WTC11 (cell line): ENCODE measurements at regions not wholly inside any gene's neighbourhood (a gene's known extent, or its start where the extent isn't known, plus 50 kb on each side); places are given as distances from the start of the nearest gene placed in this dataset.

ENCODE experiments used
- ATAC-seq: fragments of 200-7000 bp; cut with Tn5 transposase; 2 replicates; pipeline ENCODE4 v1.10.0; 2021; ENCODE audit warnings: mild to moderate bottlenecking, moderate library complexity
- CTCF ChIA-PET: fragments of 300-600 bp; sonication (Branson Sonifier 250); formaldehyde crosslinking; loops from one replicate; lab custom pipeline; 2021; ENCODE audit warnings: antibody characterized with exemption; lab: Charles Lee
- POLR2A ChIA-PET: fragments of 350-600 bp; sonication (Branson Sonifier 250); formaldehyde crosslinking; loops from one replicate; lab custom pipeline; 2021; ENCODE audit warnings: antibody characterized with exemption; lab: Charles Lee
- DNase-seq: peaks from one replicate; pipeline ENCODE4 v3.0.0; 2021; ENCODE audit warnings: low spot score
- H3K27ac Mint-ChIP-seq: 2 replicates; pipeline ENCODE4 v1.8.0; 2021; ENCODE audit warnings: mixed read lengths
- H3K27me3 Mint-ChIP-seq: 2 replicates; pipeline ENCODE4 v1.8.0; 2021; ENCODE audit warnings: low read depth, mild to moderate bottlenecking, moderate library complexity, mixed read lengths
- H3K36me3 Mint-ChIP-seq: 2 replicates; pipeline ENCODE4 v1.8.0; 2021; ENCODE audit warnings: mixed read lengths
- H3K4me1 Mint-ChIP-seq: 2 replicates; pipeline ENCODE4 v1.8.0; 2022; ENCODE audit warnings: mixed read lengths
- H3K4me3 Mint-ChIP-seq: 2 replicates; pipeline ENCODE4 v1.8.0; 2021; ENCODE audit warnings: mild to moderate bottlenecking, moderate library complexity, mixed read lengths
- H3K9me3 Mint-ChIP-seq: 2 replicates; pipeline ENCODE4 v1.8.0; 2021; ENCODE audit warnings: mixed read lengths
- AR ChIP-seq: fragments of 250-450 bp; sonication (Bioruptor Pico); IDR thresholded peaks from 2 replicates; pipeline ENCODE4 v1.9.0; 2021; ENCODE audit warnings: mild to moderate bottlenecking
- ATF1 ChIP-seq: sonication (generic); formaldehyde crosslinking; IDR thresholded peaks from 2 replicates; pipeline ENCODE4 v1.8.1; 2023; ENCODE audit warnings: mild to moderate bottlenecking, moderate library complexity, missing genetic modification reagents
- ATF3 ChIP-seq: sonication (generic); formaldehyde crosslinking; conservative IDR thresholded peaks from 2 replicates; pipeline ENCODE4 v1.8.1; 2022; ENCODE audit warnings: mild to moderate bottlenecking, missing genetic modification reagents
- ATF6 ChIP-seq: sonication (generic); formaldehyde crosslinking; IDR thresholded peaks from 2 replicates; pipeline ENCODE4 v1.8.1; 2023; ENCODE audit warnings: mild to moderate bottlenecking, missing genetic modification reagents
- CBFB ChIP-seq: sonication (generic); formaldehyde crosslinking; IDR thresholded peaks from 2 replicates; pipeline ENCODE4 v1.8.1; 2022; ENCODE audit warnings: mild to moderate bottlenecking, low read depth, missing genetic modification reagents
- E2F1 ChIP-seq: sonication (generic); formaldehyde crosslinking; IDR thresholded peaks from 2 replicates; pipeline ENCODE4 v1.8.0; 2022; ENCODE audit warnings: mild to moderate bottlenecking, missing genetic modification reagents
- E2F5 ChIP-seq: sonication (generic); formaldehyde crosslinking; IDR thresholded peaks from 2 replicates; pipeline ENCODE4 v1.8.1; 2022; ENCODE audit warnings: mild to moderate bottlenecking, moderate library complexity, missing genetic modification reagents
- ELF4 ChIP-seq: sonication (generic); formaldehyde crosslinking; IDR thresholded peaks from 2 replicates; pipeline ENCODE4 v1.8.1; 2022; ENCODE audit warnings: low read depth, mild to moderate bottlenecking, moderate library complexity, missing genetic modification reagents
- ETV6 ChIP-seq: sonication (generic); formaldehyde crosslinking; IDR thresholded peaks from 2 replicates; pipeline ENCODE4 v1.8.1; 2022; ENCODE audit warnings: mild to moderate bottlenecking, missing genetic modification reagents
- FOXJ3 ChIP-seq: sonication (generic); formaldehyde crosslinking; IDR thresholded peaks from 2 replicates; pipeline ENCODE4 v1.9.0; 2021; ENCODE audit warnings: missing genetic modification reagents, mild to moderate bottlenecking, borderline replicate concordance
- HMGXB4 ChIP-seq: sonication (generic); formaldehyde crosslinking; IDR thresholded peaks from 2 replicates; pipeline ENCODE4 v1.8.1; 2023; ENCODE audit warnings: mild to moderate bottlenecking, moderate library complexity, missing genetic modification reagents
- IRF2 ChIP-seq: sonication (generic); formaldehyde crosslinking; IDR thresholded peaks from 2 replicates; pipeline ENCODE4 v1.8.0; 2022; ENCODE audit warnings: low read depth, missing genetic modification reagents, borderline replicate concordance
- JUN ChIP-seq: sonication (generic); formaldehyde crosslinking; IDR thresholded peaks from 2 replicates; pipeline ENCODE4 v1.8.0; 2023; ENCODE audit warnings: mild to moderate bottlenecking, missing genetic modification reagents
- NFATC4 ChIP-seq: fragments of 250-450 bp; sonication (Bioruptor Pico); IDR thresholded peaks from 2 replicates; pipeline ENCODE4 v1.9.0; 2021; ENCODE audit warnings: mild to moderate bottlenecking
- NFYB ChIP-seq: sonication (generic); formaldehyde crosslinking; conservative IDR thresholded peaks from 2 replicates; pipeline ENCODE4 v1.8.0; 2022; ENCODE audit warnings: low read depth, missing genetic modification reagents
- OVOL2 ChIP-seq: fragments of 250-450 bp; sonication (Bioruptor Pico); IDR thresholded peaks from 2 replicates; pipeline ENCODE4 v1.9.0; 2021; ENCODE audit warnings: mild to moderate bottlenecking, borderline replicate concordance
- PRRX2 ChIP-seq: fragments of 250-450 bp; sonication (Bioruptor Pico); IDR thresholded peaks from 2 replicates; pipeline ENCODE4 v1.8.0; 2021; ENCODE audit warnings: mild to moderate bottlenecking
- SOX15 ChIP-seq: fragments of 250-450 bp; sonication (Bioruptor Pico); IDR thresholded peaks from 2 replicates; pipeline ENCODE4 v1.9.0; 2021; ENCODE audit warnings: mild to moderate bottlenecking
- SP1 ChIP-seq: sonication (generic); formaldehyde crosslinking; conservative IDR thresholded peaks from 2 replicates; pipeline ENCODE4 v1.8.1; 2022; ENCODE audit warnings: missing genetic modification reagents
- TCF7 ChIP-seq: sonication (generic); formaldehyde crosslinking; IDR thresholded peaks from 2 replicates; pipeline ENCODE4 v1.8.0; 2022; ENCODE audit warnings: mild to moderate bottlenecking, low read depth, missing genetic modification reagents, moderate library complexity
- TEAD1 ChIP-seq: sonication (generic); formaldehyde crosslinking; IDR thresholded peaks from 2 replicates; pipeline ENCODE4 v1.8.0; 2022; ENCODE audit warnings: mild to moderate bottlenecking, missing genetic modification reagents
- USF1 ChIP-seq: sonication (generic); formaldehyde crosslinking; IDR thresholded peaks from 2 replicates; pipeline ENCODE4 v1.8.0; 2022; ENCODE audit warnings: mild to moderate bottlenecking, missing genetic modification reagents
- ZBTB43 ChIP-seq: sonication (generic); formaldehyde crosslinking; IDR thresholded peaks from 2 replicates; pipeline ENCODE4 v1.8.1; 2023; ENCODE audit warnings: mild to moderate bottlenecking, missing genetic modification reagents
- ZNF121 ChIP-seq: sonication (generic); formaldehyde crosslinking; IDR thresholded peaks from 2 replicates; pipeline ENCODE4 v1.8.0; 2023; ENCODE audit warnings: missing genetic modification reagents
- ZNF263 ChIP-seq: sonication (generic); formaldehyde crosslinking; IDR thresholded peaks from 2 replicates; pipeline ENCODE4 v1.8.1; 2022; ENCODE audit warnings: low read depth, mild to moderate bottlenecking, moderate library complexity, missing genetic modification reagents
- ZNF317 ChIP-seq: sonication (generic); formaldehyde crosslinking; IDR thresholded peaks from 2 replicates; pipeline ENCODE4 v1.8.1; 2023; ENCODE audit warnings: low read depth, mild to moderate bottlenecking, moderate library complexity, missing genetic modification reagents, borderline replicate concordance
- ZNF416 ChIP-seq: fragments of 250-450 bp; sonication (Bioruptor Pico); IDR thresholded peaks from 2 replicates; pipeline ENCODE4 v1.9.0; 2021; ENCODE audit warnings: mild to moderate bottlenecking, inconsistent platforms

GRCh38 chr12:58140395-58140794 is 199.0 kb downstream of the ATP23 start:
- Mint-ChIP-seq H3K4me1 (peaks cover 21% of the 10 kb centered on the region), H3K27ac (no peak overlapping the region), H3K36me3 (peaks cover 7% of the 10 kb centered on the region)
- POLR2A ChIA-PET = no interaction called here
- DNase-seq = no peak
- CTCF ChIA-PET = no interaction called here
- TF ChIP-seq HMGXB4 (CRISPR knock-in tag) (no peak), OVOL2 (CRISPR knock-in tag) (no peak), TCF7 (CRISPR knock-in tag) (no peak), ATF1 (CRISPR knock-in tag) (no peak), CBFB (no peak), IRF2 (no peak), ZNF317 (CRISPR knock-in tag) (no peak), E2F1 (no peak), JUN (CRISPR knock-in tag) (no peak), ZNF416 (CRISPR knock-in tag) (no peak), ELF4 (no peak), ATF3 (CRISPR knock-in tag) (no peak), TEAD1 (CRISPR knock-in tag) (no peak), SOX15 (CRISPR knock-in tag) (no peak), PRRX2 (CRISPR knock-in tag) (no peak), ZBTB43 (CRISPR knock-in tag) (no peak), ETV6 (CRISPR knock-in tag) (no peak), E2F5 (CRISPR knock-in tag) (no peak), USF1 (no peak), ZNF121 (CRISPR knock-in tag) (no peak)
- TF ChIP-seq, all 79 proteins: peak for 0
- Mint-ChIP-seq H3K27me3 (peaks cover 4% of the 10 kb centered on the region), H3K9me3 (peaks cover 24% of the 10 kb centered on the region), H3K4me3 (no peak overlapping the region)
- ATAC-seq = peak; percentile 30

GRCh38 chr12:58142991-58143390 is 201.6 kb downstream of the ATP23 start:
- H3K9me3 Mint-ChIP-seq = peaks cover 23% of the 10 kb centered on the region
- CTCF ChIA-PET = no interaction called here
- POLR2A ChIA-PET = no interaction called here
- H3K27me3 Mint-ChIP-seq = peaks cover 4% of the 10 kb centered on the region
- DNase-seq = no peak
- no peak overlapping the region for H3K4me3 Mint-ChIP-seq
- peaks cover 21% of the 10 kb centered on the region for H3K4me1 Mint-ChIP-seq
- peaks cover 9% of the 10 kb centered on the region for H3K36me3 Mint-ChIP-seq
- H3K27ac Mint-ChIP-seq = no peak overlapping the region
- ATAC-seq = no peak
- TF ChIP-seq ATF3 (CRISPR knock-in tag) (no peak), SP1 (CRISPR knock-in tag) (no peak), ATF6 (no peak), ZNF263 (CRISPR knock-in tag) (no peak), FOXJ3 (CRISPR knock-in tag) (no peak), NFATC4 (CRISPR knock-in tag) (no peak), CBFB (no peak), AR (CRISPR knock-in tag) (no peak), NFYB (CRISPR knock-in tag) (no peak), OVOL2 (CRISPR knock-in tag) (no peak)
